ENCODE measurements at regions not wholly inside any gene's neighbourhood (a gene's known extent, or its start where the extent isn't known, plus 50 kb on each side); places are given as distances from the start of the nearest gene placed in this dataset.
"Not testable (repeated sequence)": the region's sequence is repeated elsewhere in the genome, so short reads cannot be mapped to it uniquely, and the experiment has no call there.

- DNase-seq (ENCODE audit: low spot score), result no peak
Observed at GRCh38 chr3:62926494-62926893, 51.3 kb upstream of the CADPS start.

- DNase-seq (ENCODE audit: low spot score), result no peak
Observed at GRCh38 chr3:62928256-62928655, 53.0 kb upstream of the CADPS start.

GRCh38 chr3:62929771-62930170, 54.6 kb upstream of the CADPS start:
- no peak for DNase-seq (ENCODE audit: low spot score)

GRCh38 chr3:62935793-62936192, 60.6 kb upstream of the CADPS start:
- no peak for DNase-seq (ENCODE audit: low spot score)

- no peak for DNase-seq (ENCODE audit: low spot score)
Observed at GRCh38 chr3:62936626-62937254, 61.5 kb upstream of the CADPS start.

- no peak for DNase-seq (ENCODE audit: low spot score)
Observed at GRCh38 chr3:62938583-62938982, 63.4 kb upstream of the CADPS start.

- DNase-seq (ENCODE audit: low spot score), result no peak
Observed at GRCh38 chr3:62939707-62940106, 64.5 kb upstream of the CADPS start.

- no peak for DNase-seq (ENCODE audit: low spot score)
Observed at GRCh38 chr3:62940771-62941563, 65.8 kb upstream of the CADPS start.

- DNase-seq (ENCODE audit: low spot score), result peak; percentile 3
Observed at GRCh38 chr3:62942227-62942626, 67.0 kb upstream of the CADPS start.

- no peak for DNase-seq (ENCODE audit: low spot score)
Observed at GRCh38 chr3:62942764-62943163, 67.5 kb upstream of the CADPS start.

GRCh38 chr3:62948921-62949320, 73.7 kb upstream of the CADPS start:
- no peak for DNase-seq (ENCODE audit: low spot score)

GRCh38 chr3:62950210-62950609, 75.0 kb upstream of the CADPS start:
- no peak for DNase-seq (ENCODE audit: low spot score)

GRCh38 chr3:62951037-62951613, 75.9 kb upstream of the CADPS start:
- DNase-seq (ENCODE audit: low spot score), result no peak

GRCh38 chr3:62951880-62952279, 76.7 kb upstream of the CADPS start:
- DNase-seq (ENCODE audit: low spot score), result not testable (repeated sequence)

- DNase-seq (ENCODE audit: low spot score), result no peak
Observed at GRCh38 chr3:62954580-62954979, 79.4 kb upstream of the CADPS start.

- DNase-seq (ENCODE audit: low spot score), result no peak
Observed at GRCh38 chr3:62955126-62955525, 79.9 kb upstream of the CADPS start.

- DNase-seq (ENCODE audit: low spot score), result no peak
Observed at GRCh38 chr3:62956411-62956810, 81.2 kb upstream of the CADPS start.

GRCh38 chr3:62961874-62962556, 86.8 kb upstream of the CADPS start:
- no peak for DNase-seq (ENCODE audit: low spot score)

GRCh38 chr3:62962714-62963113, 87.5 kb upstream of the CADPS start:
- DNase-seq (ENCODE audit: low spot score), result no peak

GRCh38 chr3:62965311-62965710, 90.1 kb upstream of the CADPS start:
- DNase-seq (ENCODE audit: low spot score), result peak; percentile 86

- no peak for DNase-seq (ENCODE audit: low spot score)
Observed at GRCh38 chr3:62968128-62968527, 92.9 kb upstream of the CADPS start.

- no peak for DNase-seq (ENCODE audit: low spot score)
Observed at GRCh38 chr3:62970648-62971047, 95.4 kb upstream of the CADPS start.

- DNase-seq (ENCODE audit: low spot score), result no peak
Observed at GRCh38 chr3:62975566-62975965, 100.3 kb upstream of the CADPS start.
